ENCODE measurements at regions not wholly inside any gene's neighbourhood (a gene's known extent, or its start where the extent isn't known, plus 50 kb on each side); places are given as distances from the start of the nearest gene placed in this dataset.
"Not testable (repeated sequence)": the region's sequence is repeated elsewhere in the genome, so short reads cannot be mapped to it uniquely, and the experiment has no call there.

DNA sequence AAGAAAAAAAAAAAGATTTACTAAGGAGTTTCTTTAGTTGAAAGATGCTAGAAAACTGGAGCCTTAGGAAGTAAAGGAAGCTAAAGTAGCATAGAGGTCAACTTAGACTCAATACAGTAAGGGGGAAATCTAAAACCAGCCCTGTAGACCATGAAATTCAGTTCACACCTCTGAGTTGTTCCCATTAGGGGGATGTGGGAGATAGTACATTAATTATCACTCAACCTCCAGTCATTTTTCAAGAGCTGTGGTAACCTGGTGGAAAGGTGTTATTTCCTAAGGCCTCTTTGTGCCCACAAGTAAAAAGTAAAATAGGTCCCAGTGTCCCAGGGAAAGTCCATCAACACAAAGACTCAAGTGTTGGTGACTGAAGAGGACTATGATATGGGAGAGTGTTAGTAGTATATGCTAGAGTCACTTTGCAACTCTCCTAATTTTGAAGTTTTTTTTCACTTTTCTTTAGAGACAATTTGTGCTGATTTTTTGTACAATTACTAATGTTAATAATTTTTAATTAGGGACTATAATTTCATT is 1274.4 kb upstream of the EPHA6 start:
- no peak for DNase-seq

DNA sequence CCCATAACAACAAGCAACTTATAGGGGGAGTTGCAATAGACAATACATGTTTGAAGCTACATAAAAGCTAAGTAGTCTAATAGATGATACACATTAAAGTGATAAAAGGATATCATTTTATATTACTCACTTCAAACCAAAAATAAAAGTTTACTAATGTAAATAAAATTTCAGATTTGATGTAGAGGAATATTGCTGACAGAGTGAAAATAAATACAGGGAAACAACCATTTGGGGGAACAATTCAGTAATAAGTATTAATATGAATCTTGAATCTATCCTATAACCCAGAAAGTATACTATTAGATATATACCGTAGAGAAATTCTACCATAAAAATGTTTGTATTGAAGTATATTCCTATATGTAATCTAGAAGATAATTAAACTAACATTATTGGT is 1248.9 kb upstream of the EPHA6 start:
- DNase-seq: no peak

DNA sequence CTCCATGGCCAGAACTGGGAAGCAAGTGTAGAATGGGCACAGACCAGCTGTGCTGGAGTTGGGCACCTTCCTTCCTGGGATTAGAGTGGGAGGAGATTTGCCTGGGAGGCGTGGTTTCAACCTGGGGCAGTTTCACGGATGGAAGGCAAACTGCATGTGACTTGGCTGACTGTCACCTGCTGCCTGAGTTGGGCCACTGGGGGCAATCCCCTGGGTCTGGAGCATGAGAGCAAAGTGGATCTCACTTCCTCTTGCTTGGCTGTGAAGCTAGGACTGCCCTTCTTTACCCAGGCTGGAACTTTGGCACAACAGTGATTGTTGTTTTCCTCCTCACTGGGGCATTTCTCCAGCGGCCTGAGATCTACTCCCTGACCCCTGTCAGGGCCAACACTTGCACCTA is 1247.0 kb upstream of the EPHA6 start:
- no peak for DNase-seq

DNA sequence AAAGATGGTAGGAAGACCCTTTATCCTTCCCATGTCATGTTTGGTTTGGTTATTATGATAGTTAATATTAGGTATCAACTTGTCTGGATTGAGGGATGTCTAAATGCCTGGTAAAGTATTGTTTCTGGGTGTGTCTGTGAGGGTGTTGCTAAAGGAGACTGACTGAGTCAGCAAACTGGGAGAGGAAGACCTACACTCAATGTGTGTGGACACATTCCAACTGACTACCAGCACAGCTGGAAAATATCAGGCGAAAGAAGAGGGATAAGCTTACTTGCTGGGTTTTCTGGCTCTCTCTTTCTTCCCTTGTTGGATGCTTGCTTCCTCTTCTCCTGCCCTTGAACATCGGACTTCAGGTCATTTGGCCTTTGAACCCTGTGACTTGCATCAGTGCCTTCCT is 1227.6 kb upstream of the EPHA6 start:
- DNase-seq: no peak

DNA sequence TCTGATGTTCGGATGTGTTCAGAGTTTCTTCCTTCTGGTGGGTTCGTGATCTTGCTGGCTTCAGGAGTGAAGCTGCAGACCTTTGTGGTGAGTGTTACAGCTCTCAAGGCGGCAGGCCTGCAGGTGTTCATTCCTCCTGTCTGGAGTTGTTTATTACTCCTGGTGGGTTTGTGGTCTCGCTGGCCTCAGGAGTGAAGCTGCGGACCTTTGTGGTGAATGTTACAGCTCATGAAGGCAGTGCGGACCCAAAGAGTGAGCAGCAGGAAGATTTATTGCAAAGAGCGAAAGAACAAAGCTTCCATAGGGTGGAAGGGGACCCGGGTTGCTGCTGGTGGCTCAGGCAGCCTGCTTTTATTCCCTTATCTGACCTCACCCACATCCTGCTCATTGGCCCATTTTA is 1226.8 kb upstream of the EPHA6 start:
- not testable (repeated sequence) for DNase-seq

DNA sequence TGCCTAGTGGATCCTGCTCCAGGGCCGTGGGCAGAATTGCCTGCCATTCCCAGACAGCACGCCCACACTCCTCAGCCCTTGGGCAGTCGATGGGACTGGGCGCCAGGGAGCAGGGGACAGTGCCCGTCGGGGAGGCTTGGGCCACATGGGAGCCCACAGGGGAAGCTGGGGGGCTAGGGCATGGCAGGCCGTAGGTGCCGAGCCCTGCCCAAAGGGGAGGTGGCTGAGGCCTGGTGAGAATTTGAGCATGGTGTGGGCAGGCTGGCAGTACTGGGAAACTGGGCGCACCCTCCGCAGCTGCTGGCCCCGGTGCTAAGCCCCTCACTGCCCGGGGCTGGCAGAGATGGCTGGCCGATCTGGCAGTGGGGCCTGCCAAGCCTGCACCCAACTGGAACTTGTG is 1225.9 kb upstream of the EPHA6 start:
- no peak for DNase-seq

DNA sequence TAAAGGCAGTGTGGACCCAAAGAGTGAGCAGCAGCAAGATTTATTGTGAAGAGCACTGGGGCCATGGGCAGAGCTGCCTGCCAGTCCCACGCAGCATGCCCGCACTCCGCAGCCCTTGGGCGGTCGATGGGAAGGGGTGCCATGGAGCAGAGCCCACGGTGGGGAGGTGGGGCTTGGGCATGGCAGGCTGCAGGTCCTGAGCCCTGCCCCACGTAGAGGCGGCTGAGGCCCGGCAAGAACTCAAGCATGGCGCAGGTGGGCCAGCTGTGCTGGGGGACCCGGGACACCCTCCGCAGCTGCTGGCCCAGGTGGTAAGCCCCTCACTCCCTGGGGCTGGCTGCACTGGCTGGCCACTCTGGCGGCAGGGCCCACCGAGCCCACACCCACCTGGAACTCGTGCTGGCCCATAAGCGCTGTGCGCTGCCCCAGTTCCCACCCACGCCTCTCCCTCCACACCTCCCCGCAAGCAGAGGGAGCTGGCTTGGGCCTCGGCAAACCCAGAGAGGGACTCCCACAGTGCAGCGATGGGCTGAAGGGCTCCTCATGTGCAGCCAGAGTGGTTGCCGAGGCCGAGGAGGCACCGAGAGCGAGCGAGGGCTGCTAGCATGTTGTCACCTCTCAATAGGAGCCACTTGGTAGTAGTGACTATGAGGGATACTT is 1218.8 kb upstream of the EPHA6 start:
- DNase-seq: no peak

DNA sequence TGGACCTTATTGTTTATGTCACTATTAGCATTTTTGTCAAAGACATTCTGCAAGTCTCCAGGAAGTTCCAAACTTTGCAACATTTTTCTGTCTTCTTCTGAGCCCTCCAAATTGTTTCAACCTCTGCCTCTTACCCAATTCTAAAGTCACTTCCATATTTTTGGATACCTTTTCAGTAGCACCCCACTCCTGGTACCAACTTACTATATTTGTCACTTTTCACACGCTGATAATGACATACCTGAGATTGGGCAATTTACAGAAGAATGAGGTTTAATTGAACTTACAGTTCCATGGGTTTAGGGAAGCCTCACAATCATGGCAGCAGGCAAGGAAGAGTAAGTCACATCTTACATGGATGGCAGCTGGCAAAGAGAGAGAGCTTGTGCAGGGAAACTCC is 1206.5 kb upstream of the EPHA6 start:
- DNase-seq: no peak

DNA sequence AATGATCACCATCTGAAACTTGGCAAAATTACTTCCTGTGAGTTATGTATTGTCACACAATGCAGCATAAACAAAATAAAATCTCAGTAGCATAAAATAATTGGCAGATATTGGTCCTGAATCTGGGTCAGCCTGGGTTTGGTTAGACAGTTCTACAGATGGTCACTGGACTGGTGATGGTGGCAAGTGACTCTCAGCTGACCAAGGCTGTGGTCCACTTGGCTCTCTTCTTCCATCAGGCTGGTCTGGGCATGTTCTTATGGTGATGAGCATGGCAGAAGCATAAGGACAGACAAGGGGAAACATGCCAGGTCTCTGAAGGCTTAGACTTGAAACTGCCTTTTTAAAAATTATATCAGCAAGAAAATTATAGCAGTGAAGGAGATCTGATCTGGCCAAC is 1205.0 kb upstream of the EPHA6 start:
- DNase-seq: no peak

DNA sequence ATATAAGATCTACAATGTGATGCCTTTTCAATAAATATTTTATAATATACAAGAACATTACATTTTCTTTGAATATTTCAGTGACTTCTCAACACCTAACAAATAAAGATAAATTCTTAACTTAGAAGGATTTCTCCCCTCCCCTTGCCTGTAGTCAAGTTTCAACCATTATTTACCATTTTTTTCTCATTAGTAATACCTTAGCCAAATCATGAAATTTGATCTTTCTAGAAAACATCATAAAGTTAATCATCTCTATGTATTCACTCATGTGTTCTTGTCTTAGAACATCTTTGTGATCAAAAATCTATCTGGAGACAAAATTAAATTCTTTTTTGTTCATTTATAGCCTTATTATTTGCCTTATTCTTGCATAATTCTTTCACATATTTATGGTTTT is 1201.8 kb upstream of the EPHA6 start:
- no peak for DNase-seq

DNA sequence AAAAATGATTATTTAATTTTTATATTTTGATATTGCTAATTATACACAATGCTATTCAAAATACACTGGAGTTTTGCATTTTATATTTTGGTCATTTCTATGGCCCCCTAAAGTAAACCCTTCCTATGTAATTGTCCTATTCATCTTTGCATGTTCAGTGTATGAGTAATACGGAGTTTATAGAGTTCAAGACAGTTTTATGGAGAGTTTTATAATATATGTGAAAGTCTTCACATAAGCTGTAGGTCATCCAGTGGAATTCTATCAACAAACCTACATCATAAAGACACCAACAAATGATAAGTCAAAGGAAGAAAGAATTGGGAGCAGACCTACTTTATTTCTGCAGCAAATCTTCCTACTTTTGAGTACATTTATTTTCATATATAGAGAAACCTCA is 1200.4 kb upstream of the EPHA6 start:
- no peak for DNase-seq

DNA sequence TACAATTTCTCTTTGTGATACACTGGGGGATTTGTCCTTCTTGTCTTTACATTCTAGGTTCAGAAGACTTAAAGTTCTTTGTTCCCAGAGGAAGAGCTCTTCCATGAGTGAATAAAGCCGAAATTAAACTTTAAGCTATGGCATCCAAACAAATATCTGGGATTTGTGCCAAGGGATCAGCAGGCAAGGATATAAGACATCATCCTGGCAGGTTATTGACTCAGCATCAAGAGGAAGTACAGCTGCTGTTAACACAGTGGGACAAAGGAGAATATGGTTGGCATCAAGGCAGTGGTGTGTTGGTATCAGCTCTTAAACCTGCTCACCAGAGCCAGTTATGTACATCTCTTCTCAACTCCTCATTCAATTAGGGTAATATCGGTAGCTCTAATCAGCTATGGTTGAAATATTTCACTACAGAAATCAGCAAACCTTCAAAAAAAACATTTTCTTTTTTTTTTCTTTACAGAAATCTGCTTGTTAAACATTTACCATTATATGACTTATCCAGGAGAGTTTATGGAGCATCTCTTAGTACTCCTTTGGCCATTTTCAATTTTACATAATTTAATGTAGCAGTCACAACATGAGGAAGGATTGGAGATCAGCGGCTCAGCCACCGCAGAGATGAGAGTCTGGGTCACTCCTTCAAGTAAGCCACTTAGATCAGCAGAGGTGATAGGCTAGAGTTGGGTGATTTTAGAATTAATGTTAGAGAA is 1198.6 kb upstream of the EPHA6 start:
- no peak for DNase-seq

DNA sequence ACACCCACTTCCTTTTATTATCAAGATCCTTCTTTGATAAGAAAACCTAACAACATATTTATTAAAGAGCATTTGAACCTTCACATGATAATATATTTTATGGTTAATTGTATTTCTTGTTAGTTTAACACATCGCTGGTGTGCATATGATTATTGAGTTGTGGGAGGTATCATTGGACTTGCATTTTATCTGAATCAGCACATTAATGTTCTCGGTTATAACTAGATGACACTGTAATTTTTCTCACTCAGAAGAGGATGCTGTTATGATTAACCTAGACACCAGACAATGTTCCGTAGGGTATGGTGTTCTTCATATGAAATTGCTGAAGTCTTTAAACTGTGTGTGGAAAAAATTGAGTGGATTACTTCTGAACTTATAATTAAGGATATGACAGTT is 1188.3 kb upstream of the EPHA6 start:
- DNase-seq: no peak

DNA sequence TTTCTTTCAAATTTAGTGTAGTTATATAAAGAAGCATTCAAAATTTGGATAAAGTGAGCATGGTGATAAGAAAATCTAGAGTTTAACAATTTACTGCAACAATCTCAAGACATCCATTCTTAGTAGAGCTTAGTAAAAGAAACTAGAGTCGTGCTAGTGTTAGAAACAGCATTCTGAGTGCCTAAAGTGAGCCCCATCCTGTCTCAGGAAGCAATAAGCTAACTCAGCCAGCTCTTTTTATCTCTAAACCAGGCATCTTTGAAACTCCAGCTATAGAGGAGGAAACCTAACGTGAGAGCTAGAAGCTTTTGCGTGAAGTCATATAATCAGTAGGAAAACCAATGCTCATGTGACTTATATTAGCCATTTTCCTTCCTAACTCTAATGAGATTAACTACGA is 1187.1 kb upstream of the EPHA6 start:
- no peak for DNase-seq

DNA sequence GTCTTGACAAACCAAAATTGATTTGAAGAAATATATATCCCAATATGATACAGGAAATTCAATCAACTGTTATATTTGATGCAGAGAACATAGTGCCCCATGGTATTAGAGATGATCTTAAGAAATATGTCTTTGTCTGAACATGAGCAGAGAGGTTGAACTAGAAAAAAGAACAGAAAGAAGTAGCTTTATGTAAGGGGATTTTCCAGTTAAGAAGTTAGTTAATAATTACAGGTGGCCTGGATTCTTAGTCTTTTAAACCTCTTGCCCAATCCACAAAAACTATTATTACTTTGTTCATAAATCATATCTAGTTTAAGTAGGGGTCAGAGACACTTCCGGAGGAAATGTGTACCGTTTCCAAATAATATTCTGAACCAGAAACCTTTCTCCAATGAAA is 1186.7 kb upstream of the EPHA6 start:
- no peak for DNase-seq

DNA sequence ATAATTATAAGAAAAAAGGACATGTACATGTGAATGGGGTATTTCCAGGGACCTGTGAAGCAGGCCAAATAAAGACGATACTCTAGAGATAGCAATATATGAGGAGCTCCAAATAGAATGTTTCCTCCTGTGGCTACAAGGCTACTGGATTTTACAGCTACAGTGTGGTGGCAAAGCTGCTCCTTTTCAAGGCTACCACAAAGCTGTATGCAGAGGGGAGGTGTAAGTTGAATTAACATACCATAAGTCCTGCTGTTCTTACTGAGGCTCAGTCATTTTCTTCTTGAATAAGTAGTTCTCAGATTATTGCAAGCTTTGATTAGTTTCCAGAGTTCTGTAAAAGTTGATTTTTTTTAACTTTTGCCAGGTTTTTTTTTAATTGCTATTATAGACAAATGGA is 1184.6 kb upstream of the EPHA6 start:
- DNase-seq: no peak

DNA sequence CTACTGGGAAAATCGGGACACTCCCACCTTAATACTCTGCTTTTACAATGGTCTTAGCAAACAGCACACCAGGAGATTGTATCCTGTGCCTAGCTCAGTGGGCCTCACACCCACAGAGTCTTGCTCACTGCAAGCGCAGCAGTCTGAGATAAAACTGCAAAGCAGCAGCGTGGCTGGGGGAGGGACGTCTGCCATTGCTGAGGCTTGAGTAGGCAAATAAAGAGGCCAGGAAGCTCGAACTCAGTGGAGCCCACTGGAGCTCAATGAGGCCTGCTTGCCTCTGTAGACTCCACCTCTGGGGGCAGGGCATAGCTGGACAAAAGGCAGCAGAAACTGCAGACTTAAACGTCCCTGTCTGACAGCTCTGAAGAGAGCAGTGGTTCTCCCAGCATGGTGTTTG is 1169.1 kb upstream of the EPHA6 start:
- no peak for DNase-seq

DNA sequence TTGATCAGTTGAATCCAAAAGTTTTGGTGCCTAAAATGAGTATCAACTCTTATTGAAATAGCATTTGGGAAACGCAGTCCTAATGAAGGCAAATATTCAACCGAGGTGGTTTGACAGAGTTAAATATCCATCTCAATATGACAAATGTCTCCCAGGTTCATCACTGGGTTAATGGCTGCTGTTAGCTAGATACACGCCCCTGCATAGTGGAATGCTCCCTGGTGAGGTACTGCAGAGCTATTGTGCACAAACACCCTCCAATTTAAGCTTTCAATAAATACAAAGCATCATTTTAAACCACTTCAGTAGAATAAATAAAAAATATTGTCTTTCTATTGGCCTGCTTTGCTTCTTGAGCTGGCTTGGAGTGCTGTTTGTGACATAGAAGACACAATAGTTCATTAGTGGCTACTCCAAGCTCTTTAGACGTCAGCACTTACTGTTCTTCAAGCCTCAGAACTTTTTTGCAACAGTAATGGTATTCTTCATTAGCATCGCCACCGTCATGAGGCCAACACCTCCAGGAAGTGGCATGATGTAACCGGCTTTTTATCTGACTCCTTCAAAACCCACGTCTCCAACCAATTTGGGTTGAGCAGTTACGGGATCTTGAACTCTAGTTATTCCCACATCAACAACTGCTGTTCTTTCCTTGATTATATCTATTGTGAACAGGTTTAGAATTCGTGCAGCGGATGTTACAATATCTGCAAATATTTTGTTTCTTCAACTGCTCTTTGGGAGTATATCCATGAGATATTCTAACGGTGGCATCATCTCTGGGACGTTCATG is 1159.6 kb upstream of the EPHA6 start:
- DNase-seq: no peak

DNA sequence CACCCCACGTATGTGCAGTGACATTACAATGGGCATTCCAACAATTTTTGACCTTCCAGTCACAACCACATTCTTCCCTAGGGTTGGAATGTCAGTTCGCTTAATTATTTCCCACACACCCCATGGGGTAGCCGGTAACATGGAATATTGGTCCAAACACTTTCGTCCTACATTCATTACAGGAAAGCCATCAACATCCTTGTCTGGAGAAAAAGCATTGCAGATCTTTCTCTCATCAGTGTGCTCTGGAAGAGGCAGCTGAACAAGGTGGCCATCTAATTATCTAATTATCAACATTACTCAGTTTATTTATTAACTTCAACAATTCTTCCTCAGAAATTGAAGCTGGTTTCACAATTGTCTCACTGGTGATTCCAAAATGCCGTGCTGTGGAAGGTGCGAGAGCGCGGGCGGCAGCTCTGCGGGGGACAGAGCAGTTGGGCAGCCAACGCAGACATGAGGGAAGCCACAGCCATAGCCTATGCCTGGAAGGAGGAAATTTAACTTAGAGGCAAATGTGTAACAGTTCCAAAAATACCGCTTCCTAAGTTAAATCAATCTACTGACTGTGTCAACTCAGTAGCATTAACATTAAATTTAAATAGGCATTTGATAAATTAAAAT is 1158.9 kb upstream of the EPHA6 start:
- no peak for DNase-seq

DNA sequence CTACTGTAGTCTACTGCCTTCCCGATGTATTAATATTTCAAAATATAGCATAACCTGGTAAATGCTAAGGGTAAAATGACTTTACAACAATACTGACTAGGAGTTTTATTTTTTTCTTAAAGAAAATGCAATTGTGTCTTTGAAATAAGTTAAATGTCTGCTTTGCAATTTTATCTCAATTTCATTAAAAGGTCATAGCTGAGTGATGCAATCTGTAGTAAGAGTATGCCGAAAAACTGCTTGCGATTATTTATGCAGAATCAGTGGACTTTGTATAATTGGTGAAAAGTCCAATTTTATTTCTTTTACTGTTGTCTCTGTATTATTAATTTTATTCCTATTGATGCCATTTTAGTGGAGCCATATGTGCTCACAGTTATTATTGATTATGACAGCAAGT is 1143.6 kb upstream of the EPHA6 start:
- DNase-seq: no peak

DNA sequence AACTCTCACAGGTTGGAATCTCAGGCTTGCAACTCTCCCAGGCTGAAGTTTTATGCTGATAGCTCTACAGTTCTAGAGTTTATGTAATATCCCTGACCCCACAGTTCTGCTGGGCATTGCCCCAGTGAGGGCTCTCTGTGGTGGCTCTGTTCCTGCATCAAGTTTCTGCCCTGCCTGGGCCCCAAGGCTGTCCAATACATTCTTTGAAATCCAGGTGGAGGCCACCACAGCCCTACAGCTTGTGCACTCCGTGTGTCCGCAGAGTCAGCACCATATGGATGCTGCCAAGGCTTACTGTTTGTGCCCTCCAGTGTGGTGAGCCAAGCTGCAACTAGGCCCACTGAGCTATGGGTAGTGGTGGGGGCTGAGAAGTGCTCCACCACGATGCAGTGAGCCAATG is 1141.2 kb upstream of the EPHA6 start:
- DNase-seq: no peak

DNA sequence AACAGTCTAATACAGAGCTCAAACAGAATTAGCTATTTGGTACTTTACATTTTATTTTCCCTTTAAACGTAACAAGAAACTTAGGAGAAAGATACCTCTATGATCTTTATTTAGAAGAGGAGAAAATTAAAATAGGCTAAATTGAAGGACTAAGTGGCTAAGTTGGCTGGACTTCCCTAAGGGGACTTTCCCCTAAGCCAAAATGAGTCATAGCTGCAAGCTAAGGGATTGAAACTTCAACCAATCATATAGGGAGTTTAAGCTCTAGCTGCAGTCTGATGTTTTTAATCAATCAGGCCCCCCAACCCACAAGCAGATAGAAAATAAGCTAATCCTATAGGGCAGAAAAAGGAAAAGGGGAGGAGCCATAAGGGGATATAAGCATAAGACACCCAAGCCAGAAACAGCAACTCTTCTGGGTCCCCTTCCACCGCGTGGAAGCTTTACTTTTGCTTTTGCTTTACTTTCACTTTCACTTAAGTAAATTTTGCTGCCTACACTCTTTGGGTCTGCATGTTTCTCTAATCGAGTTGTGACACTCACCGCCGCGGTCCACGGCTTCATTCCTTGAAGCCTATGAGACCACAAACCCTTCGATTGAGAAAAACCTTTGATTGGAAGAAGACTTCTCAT is 1108.5 kb upstream of the EPHA6 start:
- no peak for DNase-seq

DNA sequence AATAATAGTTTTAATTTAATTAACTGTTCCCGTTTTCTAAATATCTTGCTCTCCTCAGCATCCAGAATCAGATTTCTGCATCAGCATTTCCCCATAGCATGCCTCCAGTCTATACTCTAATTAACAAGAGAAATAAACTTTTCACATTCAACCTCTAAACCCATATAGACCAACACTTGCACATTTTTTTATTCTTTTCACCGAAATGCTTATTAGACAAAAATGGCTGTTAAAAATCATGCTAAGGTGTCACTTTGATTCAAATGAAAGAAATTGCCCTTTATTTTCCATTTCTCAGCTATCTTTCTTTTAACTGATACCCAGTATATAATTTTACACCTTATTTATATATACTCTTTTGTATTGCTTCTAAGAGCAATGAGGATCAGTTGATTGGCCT is 1107.1 kb upstream of the EPHA6 start:
- DNase-seq: no peak
